ENCODE measurements at regions not wholly inside any gene's neighbourhood (a gene's known extent, or its start where the extent isn't known, plus 50 kb on each side); places are given as distances from the start of the nearest gene placed in this dataset.
"Not testable (repeated sequence)": the region's sequence is repeated elsewhere in the genome, so short reads cannot be mapped to it uniquely, and the experiment has no call there.

- DNase-seq, result no peak
These were observed 1310.1 kb downstream of the ADGRL3 start for GRCh38 chr4:62510228-62510627.

GRCh38 chr4:62500296-62500695 is 1300.2 kb downstream of the ADGRL3 start:
- no peak for DNase-seq

GRCh38 chr4:62495032-62495431 is 1294.9 kb downstream of the ADGRL3 start:
- DNase-seq, result no peak

GRCh38 chr4:62491756-62492155 is 1291.6 kb downstream of the ADGRL3 start:
- DNase-seq, result not testable (repeated sequence)

DNA sequence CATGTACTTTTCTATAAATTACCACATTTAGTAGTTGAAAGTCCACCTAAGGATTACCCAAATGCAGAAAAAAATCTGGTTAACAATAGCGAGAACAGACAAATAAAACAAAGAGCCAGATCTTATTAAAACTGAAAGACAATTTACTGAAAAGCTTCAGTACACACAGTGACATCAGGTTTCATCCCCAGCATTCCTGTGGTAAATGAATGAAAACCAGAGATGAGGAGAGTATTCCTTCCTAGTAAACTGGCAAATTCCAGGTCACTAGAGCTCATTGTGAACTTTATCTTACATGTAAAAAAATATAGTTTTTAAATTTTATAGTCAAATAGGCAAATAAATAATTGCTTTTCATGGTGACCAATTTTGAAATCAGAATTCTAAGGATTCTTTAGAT is 1290.5 kb downstream of the ADGRL3 start:
- DNase-seq, result no peak

- DNase-seq, result no peak
These were observed 1286.9 kb downstream of the ADGRL3 start for GRCh38 chr4:62487016-62487415.

- DNase-seq, result no peak
These were observed 1284.2 kb downstream of the ADGRL3 start for GRCh38 chr4:62484357-62484756.

DNA sequence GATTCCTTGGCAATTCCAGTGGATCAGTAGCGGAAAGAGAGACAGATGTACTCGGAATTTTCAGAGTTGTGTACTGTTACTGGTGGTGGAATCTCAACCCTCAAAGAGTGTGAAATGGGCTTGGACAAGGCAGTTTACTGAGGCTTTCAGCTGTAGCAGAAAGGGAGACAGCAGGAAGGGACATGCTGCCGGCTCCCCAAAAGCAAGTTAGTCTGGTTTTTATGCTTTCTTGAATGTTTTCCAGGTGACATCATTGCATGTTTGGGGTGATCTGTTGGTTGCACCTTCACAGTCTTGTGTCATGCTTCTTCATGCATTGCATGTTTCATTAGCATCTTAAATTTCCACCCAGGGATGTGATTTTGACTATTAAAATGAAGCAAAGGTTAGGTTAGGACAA is 1282.2 kb downstream of the ADGRL3 start:
- no peak for DNase-seq

GRCh38 chr4:62475596-62475995 is 1275.5 kb downstream of the ADGRL3 start:
- no peak for DNase-seq

- no peak for DNase-seq
These were observed 1274.7 kb downstream of the ADGRL3 start for GRCh38 chr4:62474802-62475201.

- DNase-seq, result no peak
These were observed 1270.9 kb downstream of the ADGRL3 start for GRCh38 chr4:62471021-62471420.

DNA sequence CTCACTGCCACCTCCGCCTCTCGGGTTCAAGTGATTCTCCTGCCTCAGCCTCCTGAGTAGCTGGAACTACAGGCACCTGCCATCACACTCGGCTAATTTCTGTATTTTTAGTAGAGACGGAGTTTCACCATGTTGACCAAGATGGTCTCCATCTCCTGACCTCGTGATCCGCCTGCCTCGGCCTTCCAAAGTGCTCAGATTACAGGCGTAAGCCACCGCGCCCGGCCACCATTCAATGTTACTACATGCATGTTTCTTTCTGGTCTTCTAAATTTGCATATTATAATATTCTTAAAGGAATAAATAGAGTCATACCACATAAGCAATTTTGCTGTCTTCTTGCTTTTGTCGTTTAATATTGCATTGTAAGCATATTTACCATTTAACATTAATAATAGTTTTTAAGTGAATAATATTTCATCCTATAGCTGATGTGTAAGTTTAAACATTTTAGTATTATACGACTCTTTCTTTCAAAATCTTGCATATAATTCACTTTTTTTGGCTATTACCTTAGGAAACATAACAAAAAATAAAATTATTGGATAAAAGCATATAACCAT is 1270.4 kb downstream of the ADGRL3 start:
- DNase-seq, result no peak

DNA sequence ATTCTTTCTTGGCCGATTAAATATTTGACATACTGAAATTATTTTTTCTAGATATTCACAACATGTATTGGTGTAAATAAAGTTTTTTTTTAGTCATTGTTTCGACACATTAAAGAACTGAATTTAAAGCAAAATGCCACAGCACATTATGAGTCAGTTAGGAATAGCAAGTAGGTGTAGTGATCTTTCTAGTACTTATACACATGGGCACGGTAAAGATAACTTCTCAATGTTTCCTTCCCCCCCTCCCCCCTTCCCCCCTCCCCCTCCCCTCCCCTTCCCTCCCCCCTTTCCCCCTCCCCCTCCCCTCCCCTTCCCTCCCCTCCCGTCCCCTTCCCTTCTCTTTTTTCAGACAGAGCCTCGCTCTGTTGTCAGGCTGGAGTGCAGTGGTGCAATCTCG is 1269.9 kb downstream of the ADGRL3 start:
- no peak for DNase-seq

GRCh38 chr4:62461961-62462360 is 1261.8 kb downstream of the ADGRL3 start:
- no peak for DNase-seq

- no peak for DNase-seq
These were observed 1260.2 kb downstream of the ADGRL3 start for GRCh38 chr4:62460329-62460728.

- DNase-seq, result no peak
These were observed 1257.2 kb downstream of the ADGRL3 start for GRCh38 chr4:62457356-62457755.

DNA sequence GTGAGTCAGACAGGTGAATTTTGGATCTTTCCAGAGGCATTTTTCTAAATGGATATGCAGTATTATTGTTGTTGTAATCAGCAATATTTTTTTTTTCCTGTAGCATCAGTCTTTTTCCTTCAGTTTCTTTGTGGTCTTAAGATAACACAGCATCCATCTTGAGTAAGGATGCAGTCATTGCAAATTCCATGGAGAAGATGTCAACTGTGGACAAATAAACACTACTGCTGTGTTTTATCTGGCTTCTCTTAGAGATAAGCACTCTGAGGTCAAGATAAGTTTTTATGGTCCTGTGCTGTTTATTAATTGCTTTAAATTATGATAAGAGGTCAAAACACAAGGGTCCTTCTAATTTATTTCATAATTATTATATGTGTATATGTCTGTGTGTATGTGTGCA is 1255.7 kb downstream of the ADGRL3 start:
- no peak for DNase-seq

- DNase-seq, result no peak
These were observed 1254.4 kb downstream of the ADGRL3 start for GRCh38 chr4:62454535-62454934.

DNA sequence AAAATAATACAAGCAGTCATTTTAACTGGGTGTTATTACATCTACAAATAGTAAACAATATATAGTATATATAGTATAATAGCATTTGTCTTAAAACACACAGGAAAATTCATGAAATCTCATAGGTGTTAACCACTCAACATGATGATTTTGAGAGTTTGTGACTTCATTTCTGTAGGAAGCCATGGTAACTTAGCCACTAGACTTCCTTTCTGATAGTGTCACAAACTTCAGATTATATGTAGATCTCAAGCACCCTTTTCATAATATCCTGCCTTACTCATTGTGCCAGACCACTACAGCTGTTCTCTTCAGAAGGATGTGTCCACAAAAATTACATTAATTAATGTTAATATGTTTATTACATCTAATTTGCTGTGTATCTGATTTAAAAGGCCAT is 1250.6 kb downstream of the ADGRL3 start:
- no peak for DNase-seq

- DNase-seq, result no peak
These were observed 1249.4 kb downstream of the ADGRL3 start for GRCh38 chr4:62449538-62449937.

DNA sequence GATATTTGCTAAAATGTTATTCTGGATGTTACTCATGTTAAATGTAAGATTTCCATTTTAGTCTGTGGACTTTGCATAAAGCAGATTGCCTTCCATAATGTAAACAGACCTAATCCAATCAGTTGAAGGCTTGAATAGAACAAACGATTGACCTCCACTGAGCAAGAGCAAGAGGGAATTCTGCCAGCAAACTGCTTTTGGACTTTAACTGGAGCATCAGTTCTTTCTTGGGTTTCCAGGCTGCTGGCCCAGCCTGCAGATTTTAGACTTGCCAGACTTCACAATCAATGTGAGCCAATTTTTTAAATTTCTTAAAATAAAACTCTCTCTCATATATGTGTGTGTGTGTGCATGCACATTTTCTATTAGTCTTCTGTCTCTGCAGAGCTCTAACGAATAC is 1248.8 kb downstream of the ADGRL3 start:
- DNase-seq, result no peak

GRCh38 chr4:62439051-62439450 is 1238.9 kb downstream of the ADGRL3 start:
- DNase-seq, result no peak

DNA sequence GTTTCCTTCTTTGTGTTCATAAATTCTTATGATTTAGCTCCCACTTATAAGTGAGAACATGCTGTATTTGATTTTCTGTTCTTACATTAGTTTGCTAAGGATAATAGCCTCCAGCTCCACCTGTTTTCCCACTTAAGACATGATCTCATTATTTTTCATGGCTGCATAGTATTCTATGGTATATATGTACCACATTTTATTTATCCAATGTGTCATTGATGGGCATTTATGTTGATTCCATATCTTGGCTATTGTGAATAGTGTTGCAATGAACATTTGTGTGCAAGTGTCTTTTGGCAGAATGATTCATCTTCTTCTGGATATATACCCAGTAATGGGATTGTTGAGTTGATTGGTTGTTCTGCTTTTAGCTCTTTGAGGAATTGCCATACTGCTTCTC is 1234.8 kb downstream of the ADGRL3 start:
- no peak for DNase-seq

GRCh38 chr4:62431513-62432231 is 1231.5 kb downstream of the ADGRL3 start:
- not testable (repeated sequence) for DNase-seq

- DNase-seq, result no peak
These were observed 1229.2 kb downstream of the ADGRL3 start for GRCh38 chr4:62429297-62429696.

Measured in NCI-H2227 treated with DMSO at 0.1 percent for 48 hours (cell line).